RCC 7860 (cell line): ENCODE measurements at regions not wholly inside any gene's neighbourhood (a gene's known extent, or its start where the extent isn't known, plus 50 kb on each side); places are given as distances from the start of the nearest gene placed in this dataset.
"Not testable (repeated sequence)": the region's sequence is repeated elsewhere in the genome, so short reads cannot be mapped to it uniquely, and the experiment has no call there.

ENCODE experiments used
- DNase-seq: peaks from one replicate; pipeline ENCODE4 v3.0.0-alpha.2; 2015; ENCODE audit warnings: low spot score
- FAIRE-seq: peaks from 2 replicates; lab custom pipeline; 2012; peaks lifted over from hg19 to GRCh38; lab: Jason Lieb, UNC

DNA sequence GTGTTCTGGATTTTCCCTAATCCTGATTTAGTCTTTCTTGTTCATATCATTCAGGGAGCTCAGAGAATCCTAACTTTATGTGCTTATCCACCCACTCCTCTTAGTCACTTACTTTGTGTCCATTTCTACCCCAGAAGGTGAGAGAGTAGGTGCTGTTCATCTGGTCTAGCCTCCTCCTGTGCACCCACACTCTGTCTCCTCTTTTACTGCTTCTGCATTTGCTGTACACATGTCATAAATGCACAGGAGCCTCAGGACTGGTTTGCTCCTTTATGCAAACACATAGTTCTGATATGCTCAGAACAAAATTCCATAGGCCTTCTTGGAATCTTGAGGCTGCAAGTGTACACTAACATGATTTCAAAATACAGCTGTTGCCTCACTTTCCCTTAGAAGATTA, 1014.7 kb downstream of the PRIM2 start:
- not testable (repeated sequence) for FAIRE-seq, DNase-seq

DNA sequence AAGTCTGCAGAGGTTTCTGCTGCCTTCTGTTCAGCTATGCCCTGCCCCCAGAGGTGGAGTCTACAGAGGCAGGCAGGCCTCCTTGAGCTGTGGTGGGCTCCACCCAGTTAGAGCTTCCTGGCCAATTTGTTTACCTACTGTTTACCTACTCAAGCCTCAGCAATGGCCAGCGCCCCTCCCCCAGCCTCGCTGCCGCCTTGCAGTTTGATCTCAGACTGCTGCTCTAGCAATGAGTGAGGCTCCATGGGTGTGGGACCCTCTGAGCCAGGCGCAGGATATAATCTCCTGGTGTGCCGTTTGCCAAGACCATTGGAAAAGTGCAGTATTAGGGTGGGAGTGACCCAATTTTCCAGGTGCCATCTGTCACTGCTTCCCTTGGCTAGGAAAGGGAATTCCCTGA, 1024.9 kb downstream of the PRIM2 start:
- FAIRE-seq, DNase-seq: not testable (repeated sequence)

DNA sequence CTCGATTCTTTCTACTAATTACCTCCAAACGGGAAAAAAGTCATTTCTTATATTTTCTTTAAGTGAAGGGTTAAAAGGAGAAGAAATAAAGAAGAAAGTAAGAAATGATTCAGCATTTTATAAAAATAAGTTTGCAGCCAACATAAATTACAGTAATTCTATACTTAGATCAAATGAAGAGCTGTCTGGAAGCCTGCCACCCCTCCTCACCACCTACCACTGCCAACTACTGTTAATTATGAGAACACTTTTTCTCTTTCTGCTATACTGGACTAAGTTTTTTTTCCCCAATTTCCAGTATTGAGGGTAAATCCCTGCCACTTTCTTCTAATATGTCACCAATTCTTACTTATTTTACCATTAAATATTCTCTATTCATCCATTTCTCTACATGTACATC, 1030.1 kb downstream of the PRIM2 start:
- not testable (repeated sequence) for FAIRE-seq, DNase-seq

DNA sequence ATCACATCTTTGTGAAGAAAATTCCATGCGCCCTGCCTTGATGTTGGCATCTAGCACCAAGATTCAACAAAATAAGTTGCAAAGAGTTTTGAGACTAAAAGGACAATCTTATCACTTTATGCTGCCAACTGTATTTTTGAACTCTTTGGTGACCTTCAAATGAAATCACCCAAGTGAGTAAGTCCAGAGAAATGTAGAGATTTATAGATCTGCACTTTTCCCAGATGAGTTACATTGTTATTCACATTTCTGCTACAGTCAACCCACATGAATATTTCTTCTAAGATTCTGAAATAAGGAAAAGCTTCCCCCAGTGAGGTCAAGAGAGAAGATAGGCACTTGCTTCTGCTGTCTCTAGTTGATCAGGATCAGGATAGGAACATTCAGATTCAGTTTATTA, 1034.2 kb downstream of the PRIM2 start:
- FAIRE-seq, DNase-seq: not testable (repeated sequence)

DNA sequence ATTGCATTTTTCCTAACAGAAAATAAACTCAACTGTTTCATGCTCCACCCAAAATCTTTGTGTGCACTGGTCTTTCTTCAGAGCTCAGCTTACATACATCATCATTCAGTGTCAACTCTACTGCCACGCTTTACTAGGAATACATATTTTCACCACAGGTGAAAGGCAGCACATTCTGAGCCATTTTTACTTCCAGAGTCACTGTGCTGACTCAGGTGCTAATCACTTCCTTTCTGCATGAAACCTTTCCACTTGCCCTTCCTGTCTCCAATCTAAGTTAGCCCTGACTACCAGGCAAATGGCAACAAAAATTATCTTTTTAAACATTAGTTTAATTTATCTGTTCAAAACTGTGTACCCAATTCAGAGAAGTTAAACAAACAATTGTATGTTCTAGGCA, 1041.0 kb downstream of the PRIM2 start:
- DNase-seq: peak; percentile 25
- not testable (repeated sequence) for FAIRE-seq

DNA sequence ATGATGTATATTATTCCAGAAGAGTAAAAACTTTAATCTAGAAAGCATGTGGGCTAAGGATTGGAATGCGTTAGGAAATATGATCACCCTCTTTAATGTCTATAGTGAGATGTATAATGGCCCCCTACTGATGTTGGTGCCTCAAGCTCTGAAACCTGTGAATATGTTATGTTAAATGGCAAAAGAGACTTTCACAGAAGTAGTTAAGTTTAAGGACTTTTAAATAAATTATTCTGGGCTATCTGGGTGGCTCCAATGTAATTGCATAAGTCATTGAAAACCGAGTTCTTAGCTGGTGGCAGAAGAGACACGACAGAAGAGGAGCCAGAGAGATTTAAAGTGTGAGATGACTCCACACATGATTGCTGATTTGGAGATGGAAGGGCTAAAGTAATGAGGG, 1048.4 kb downstream of the PRIM2 start:
- FAIRE-seq, DNase-seq: not testable (repeated sequence)

DNA sequence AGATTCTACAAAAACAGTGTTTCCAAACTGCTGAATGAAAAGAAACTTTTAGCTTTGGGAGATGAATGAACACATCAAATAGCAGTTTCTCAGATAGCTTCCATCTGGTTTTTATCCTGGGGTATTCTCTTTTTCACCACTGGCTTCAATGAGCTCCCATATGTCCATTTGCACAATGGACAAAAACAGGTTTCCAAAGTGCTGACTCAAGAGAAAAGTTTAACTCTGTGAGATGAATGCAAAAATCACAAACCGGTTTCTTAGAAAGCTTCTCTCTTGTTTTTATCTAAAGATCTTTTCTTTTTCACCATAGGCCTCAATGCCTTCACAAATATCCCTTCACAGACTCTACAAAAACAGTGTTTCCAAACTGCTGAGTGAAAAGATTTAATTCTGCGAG, 1089.2 kb downstream of the PRIM2 start:
- DNase-seq: not testable (repeated sequence)

DNA sequence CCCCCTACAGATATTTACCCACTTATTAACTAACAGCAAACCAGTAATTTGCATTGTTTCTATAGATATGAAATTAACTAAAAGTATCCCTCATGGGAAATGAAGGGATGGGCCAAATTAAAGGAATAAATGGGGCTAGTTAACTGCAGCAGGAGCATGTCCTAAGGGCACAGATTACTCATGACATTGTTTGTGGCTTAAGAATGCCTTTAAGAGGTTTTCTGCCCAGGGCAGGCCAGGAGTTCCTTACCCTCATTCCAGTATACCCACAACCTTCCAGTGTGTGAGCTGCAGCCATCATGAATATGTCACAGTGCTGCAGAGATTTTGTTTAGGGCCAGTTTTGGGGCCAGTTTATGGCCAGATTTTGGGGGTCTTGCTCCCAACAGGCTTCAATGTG, 1101.9 kb downstream of the PRIM2 start:
- no peak for DNase-seq
- no peak for FAIRE-seq

More for the DNA sequence above, 1089.2 kb downstream of the PRIM2 start:
- FAIRE-seq: not testable (repeated sequence)
